ENCODE measurements at regions not wholly inside any gene's neighbourhood (a gene's known extent, or its start where the extent isn't known, plus 50 kb on each side); places are given as distances from the start of the nearest gene placed in this dataset.

DNA sequence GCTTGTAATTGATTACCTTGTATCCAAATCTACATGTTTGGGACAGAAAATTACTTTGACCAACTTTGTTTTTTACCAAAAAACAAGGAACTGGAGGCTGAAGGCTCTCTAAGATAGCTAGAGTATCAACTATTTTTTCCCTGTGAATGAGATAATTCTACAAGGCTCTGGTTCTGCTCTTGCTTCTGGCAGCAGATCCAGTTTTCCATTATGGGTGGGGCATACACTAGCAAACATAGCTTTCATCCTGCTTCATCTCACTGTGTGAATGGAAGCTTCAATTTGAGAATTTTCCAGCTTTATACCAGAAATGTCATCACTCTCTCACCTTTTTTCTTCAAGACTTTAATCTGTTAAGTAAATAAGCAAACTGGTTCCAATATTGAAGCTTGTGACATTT, 249.7 kb downstream of the RPRM start:
- TF ChIP-seq POLR2A (IDR thresholded peaks at IDR 0.05): no peak
- no peak for TF ChIP-seq EP300 (IDR thresholded peaks at IDR 0.05)
- TF ChIP-seq, protein P1, sequence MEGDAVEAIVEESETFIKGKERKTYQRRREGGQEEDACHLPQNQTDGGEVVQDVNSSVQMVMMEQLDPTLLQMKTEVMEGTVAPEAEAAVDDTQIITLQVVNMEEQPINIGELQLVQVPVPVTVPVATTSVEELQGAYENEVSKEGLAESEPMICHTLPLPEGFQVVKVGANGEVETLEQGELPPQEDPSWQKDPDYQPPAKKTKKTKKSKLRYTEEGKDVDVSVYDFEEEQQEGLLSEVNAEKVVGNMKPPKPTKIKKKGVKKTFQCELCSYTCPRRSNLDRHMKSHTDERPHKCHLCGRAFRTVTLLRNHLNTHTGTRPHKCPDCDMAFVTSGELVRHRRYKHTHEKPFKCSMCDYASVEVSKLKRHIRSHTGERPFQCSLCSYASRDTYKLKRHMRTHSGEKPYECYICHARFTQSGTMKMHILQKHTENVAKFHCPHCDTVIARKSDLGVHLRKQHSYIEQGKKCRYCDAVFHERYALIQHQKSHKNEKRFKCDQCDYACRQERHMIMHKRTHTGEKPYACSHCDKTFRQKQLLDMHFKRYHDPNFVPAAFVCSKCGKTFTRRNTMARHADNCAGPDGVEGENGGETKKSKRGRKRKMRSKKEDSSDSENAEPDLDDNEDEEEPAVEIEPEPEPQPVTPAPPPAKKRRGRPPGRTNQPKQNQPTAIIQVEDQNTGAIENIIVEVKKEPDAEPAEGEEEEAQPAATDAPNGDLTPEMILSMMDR (IDR thresholded peaks at IDR 0.05): no peak
- no peak for TF ChIP-seq POLR2AphosphoS5 (IDR thresholded peaks at IDR 0.05)
